Vagina (tissue), 2 donors: ENCODE measurements at regions not wholly inside any gene's neighbourhood (a gene's known extent, or its start where the extent isn't known, plus 50 kb on each side); places are given as distances from the start of the nearest gene placed in this dataset.

Experiments used
- POLR2A ChIP-seq, 2 donors: fragments of 450-650 bp; IDR thresholded peaks; one replicate each; pipeline ENCODE4 v1.6.1; 2017; ENCODE audit warnings: antibody characterized with exemption in 2 of 2, mild to moderate bottlenecking in 2 of 2, moderate library complexity in 2 of 2
- TF ChIP-seq, protein P1 (sequence below), 3 experiments: fragments of 450-650 bp in 2 of 3; fragments of 200-600 bp in 1 of 3; sonication (generic) in 1 of 3; IDR thresholded peaks; one replicate each; pipeline ENCODE4 v1.5.1; 2017 to 2019; ENCODE audit warnings: antibody characterized with exemption in 3 of 3, mild to moderate bottlenecking in 2 of 3, moderate library complexity in 2 of 3

DNA sequence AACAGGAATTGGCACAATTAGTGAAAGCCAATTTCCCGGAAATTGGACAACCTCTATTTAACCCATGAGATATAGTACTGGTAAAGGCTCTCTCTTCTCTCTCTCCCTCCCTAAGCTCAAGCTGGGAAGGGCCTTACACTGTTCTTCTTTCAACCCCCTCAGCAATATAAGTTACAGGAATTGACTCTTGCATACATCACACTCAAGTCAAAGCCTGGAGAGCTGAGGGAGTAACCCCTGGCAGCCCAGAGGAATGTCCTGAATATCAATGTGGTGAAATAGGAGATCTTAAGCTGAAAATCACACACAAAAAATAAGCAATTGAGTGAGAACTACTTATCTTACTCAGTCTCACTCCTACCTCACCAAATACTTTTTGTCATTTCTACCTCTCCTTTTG, 186.9 kb upstream of the SPOCK3 start:
- TF ChIP-seq, protein P1, sequence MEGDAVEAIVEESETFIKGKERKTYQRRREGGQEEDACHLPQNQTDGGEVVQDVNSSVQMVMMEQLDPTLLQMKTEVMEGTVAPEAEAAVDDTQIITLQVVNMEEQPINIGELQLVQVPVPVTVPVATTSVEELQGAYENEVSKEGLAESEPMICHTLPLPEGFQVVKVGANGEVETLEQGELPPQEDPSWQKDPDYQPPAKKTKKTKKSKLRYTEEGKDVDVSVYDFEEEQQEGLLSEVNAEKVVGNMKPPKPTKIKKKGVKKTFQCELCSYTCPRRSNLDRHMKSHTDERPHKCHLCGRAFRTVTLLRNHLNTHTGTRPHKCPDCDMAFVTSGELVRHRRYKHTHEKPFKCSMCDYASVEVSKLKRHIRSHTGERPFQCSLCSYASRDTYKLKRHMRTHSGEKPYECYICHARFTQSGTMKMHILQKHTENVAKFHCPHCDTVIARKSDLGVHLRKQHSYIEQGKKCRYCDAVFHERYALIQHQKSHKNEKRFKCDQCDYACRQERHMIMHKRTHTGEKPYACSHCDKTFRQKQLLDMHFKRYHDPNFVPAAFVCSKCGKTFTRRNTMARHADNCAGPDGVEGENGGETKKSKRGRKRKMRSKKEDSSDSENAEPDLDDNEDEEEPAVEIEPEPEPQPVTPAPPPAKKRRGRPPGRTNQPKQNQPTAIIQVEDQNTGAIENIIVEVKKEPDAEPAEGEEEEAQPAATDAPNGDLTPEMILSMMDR (IDR thresholded peaks at IDR 0.05), result no peak
- TF ChIP-seq POLR2A (IDR thresholded peaks at IDR 0.05), result no peak
